ENCODE measurements at regions not wholly inside any gene's neighbourhood (a gene's known extent, or its start where the extent isn't known, plus 50 kb on each side); places are given as distances from the start of the nearest gene placed in this dataset.

DNA sequence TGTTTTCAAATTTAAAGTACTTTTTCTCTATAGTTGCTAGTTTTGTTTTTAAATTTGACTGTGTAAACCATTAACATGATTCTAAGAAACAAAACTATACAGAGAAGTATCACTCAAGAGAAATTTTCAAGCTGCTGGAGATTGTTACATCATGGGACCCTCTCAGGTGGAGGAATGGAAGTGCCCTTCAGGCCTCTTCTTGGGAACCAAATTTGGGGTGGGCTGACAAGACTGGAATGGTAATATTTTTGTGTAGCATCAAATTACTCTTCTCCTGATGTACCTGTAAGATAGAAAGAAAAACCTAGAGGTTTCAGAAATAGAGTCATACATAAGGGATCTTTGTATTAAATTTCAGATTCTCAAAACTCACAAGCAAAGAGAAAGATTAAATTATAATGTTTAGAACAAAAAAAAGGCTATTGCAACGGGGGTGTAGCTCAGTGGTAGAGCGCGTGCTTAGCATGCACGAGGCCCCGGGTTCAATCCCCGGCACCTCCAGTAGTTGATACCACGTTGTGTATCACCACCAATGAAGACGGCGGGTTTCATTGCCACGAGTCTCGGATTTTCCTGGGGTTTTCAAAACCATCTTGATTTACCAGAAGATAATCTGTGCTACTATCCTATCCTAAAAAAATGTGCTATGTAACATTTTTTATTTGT is 193.7 kb downstream of the GPX5 start:
- Mint-ChIP-seq H3K4me3 (no peak overlapping the region), H3K27me3 (peaks cover 70 to 73% of the 10 kb centered on the region in 2 donors), H3K27ac (no peak overlapping the region), H3K4me1 (no peaks in the 10 kb centered on the region), H3K36me3 (no peaks in the 10 kb centered on the region), H3K9me3 (no peaks in the 10 kb centered on the region)
- H3K4me1 ChIP-seq (ENCODE audit: control insufficient read depth in 1 of 2, extremely low read depth in 1 of 2, insufficient read depth in 2 of 2, low read length in 2 of 2): no peaks in the 10 kb centered on the region
- H3K27me3 ChIP-seq (replicated peaks in 1 of 2; ENCODE audit: control insufficient read depth in 2 of 2, extremely low read depth in 1 of 2, insufficient read depth in 2 of 2, low read length in 1 of 2): peaks cover 6 to 26% of the 10 kb centered on the region in 2 experiments
- H3K27ac ChIP-seq (ENCODE audit: low read length): no peak overlapping the region
- H3K4me3 ChIP-seq (ENCODE audit: control insufficient read depth in 1 of 2, extremely low read depth in 1 of 2, low read length in 1 of 2): no peak overlapping the region
- H3K9me3 ChIP-seq: no peaks in the 10 kb centered on the region
- DNase-seq (no peak), ATAC-seq (replicated peaks in 1 of 4) (no peak)
- WGBS (ENCODE audit: insufficient coverage): 17% methylated on average over 6 of the region's 11 CpGs
- CTCF ChIA-PET: no interaction called here
- POLR2A ChIA-PET: no interaction called here
- no peaks in the 10 kb centered on the region for H3K36me3 ChIP-seq (ENCODE audit: control insufficient read depth in 2 of 2, extremely low read depth in 1 of 2, insufficient read depth in 1 of 2, low read length in 1 of 2)

GRCh38 chr6:28720357-28721231 is 194.9 kb downstream of the GPX5 start:
- Mint-ChIP-seq H3K27ac (no peak overlapping the region), H3K9me3 (no peaks in the 10 kb centered on the region), H3K36me3 (no peaks in the 10 kb centered on the region), H3K27me3 (peaks cover 73 to 75% of the 10 kb centered on the region in 2 donors), H3K4me1 (no peaks in the 10 kb centered on the region), H3K4me3 (no peak overlapping the region)
- no peaks in the 10 kb centered on the region for H3K4me1 ChIP-seq (ENCODE audit: control insufficient read depth in 1 of 2, extremely low read depth in 1 of 2, insufficient read depth in 2 of 2, low read length in 2 of 2)
- CTCF ChIA-PET: no interaction called here
- ATAC-seq (replicated peaks in 1 of 4) (no peak), DNase-seq (no peak)
- H3K36me3 ChIP-seq (ENCODE audit: control insufficient read depth in 2 of 2, extremely low read depth in 1 of 2, insufficient read depth in 1 of 2, low read length in 1 of 2): no peaks in the 10 kb centered on the region
- no peak overlapping the region for H3K4me3 ChIP-seq (ENCODE audit: control insufficient read depth in 1 of 2, extremely low read depth in 1 of 2, low read length in 1 of 2)
- no peaks in the 10 kb centered on the region for H3K9me3 ChIP-seq
- WGBS (ENCODE audit: insufficient coverage): 79% methylated on average over 19 of the region's 26 CpGs
- POLR2A ChIA-PET: no interaction called here
- no peak overlapping the region for H3K27ac ChIP-seq (ENCODE audit: low read length)
- peaks cover 6 to 29% of the 10 kb centered on the region in 2 experiments for H3K27me3 ChIP-seq (replicated peaks in 1 of 2; ENCODE audit: control insufficient read depth in 2 of 2, extremely low read depth in 1 of 2, insufficient read depth in 2 of 2, low read length in 1 of 2)

GRCh38 chr6:28721372-28721771 is 195.7 kb downstream of the GPX5 start:
- no peaks in the 10 kb centered on the region for H3K9me3 Mint-ChIP-seq
- no peaks in the 10 kb centered on the region for H3K9me3 ChIP-seq
- peaks cover 10 to 23% of the 10 kb centered on the region in 2 experiments for H3K27me3 ChIP-seq (replicated peaks in 1 of 2; ENCODE audit: control insufficient read depth in 2 of 2, extremely low read depth in 1 of 2, insufficient read depth in 2 of 2, low read length in 1 of 2)
- H3K27me3 Mint-ChIP-seq: peaks cover 78 to 79% of the 10 kb centered on the region in 2 donors
- WGBS (ENCODE audit: insufficient coverage): no CpG with 5 or more reads among the region's 2 CpGs
- no peak for ATAC-seq (replicated peaks in 1 of 4)
- no peaks in the 10 kb centered on the region for H3K36me3 Mint-ChIP-seq
- no peak overlapping the region for H3K4me3 Mint-ChIP-seq
- no peaks in the 10 kb centered on the region for H3K36me3 ChIP-seq (ENCODE audit: control insufficient read depth in 2 of 2, extremely low read depth in 1 of 2, insufficient read depth in 1 of 2, low read length in 1 of 2)
- no peaks in the 10 kb centered on the region for H3K4me1 ChIP-seq (ENCODE audit: control insufficient read depth in 1 of 2, extremely low read depth in 1 of 2, insufficient read depth in 2 of 2, low read length in 2 of 2)
- POLR2A ChIA-PET: no interaction called here
- H3K4me1 Mint-ChIP-seq: no peaks in the 10 kb centered on the region
- CTCF ChIA-PET: no interaction called here
- H3K4me3 ChIP-seq (ENCODE audit: control insufficient read depth in 1 of 2, extremely low read depth in 1 of 2, low read length in 1 of 2): no peak overlapping the region
- H3K27ac Mint-ChIP-seq: no peak overlapping the region
- DNase-seq: no peak
- no peak overlapping the region for H3K27ac ChIP-seq (ENCODE audit: low read length)

DNA sequence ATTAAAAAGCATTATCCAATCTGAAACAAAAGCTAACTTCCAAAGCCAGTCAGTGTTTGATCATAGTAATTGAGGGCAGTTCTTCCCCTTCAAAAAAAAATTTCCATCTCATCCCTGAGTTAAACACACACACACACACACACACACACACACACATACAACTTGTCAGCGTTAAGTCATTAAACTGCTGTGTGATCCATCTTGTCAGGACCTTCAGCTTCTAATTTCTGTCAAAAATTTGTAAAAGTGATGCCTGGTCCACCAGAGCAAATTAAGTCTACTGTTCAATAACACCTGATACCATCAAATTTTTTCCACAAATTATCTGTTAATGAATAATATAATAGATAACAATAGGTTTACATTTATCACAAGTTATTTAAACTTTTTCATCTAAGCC is 198.7 kb downstream of the GPX5 start:
- peaks cover 82 to 85% of the 10 kb centered on the region in 2 donors for H3K27me3 Mint-ChIP-seq
- peaks cover 3% of the 10 kb centered on the region for H3K9me3 ChIP-seq
- DNase-seq: no peak
- H3K4me1 ChIP-seq (ENCODE audit: control insufficient read depth in 1 of 2, extremely low read depth in 1 of 2, insufficient read depth in 2 of 2, low read length in 2 of 2): peaks cover 0 to 8% of the 10 kb centered on the region in 2 experiments
- H3K4me3 Mint-ChIP-seq: no peak overlapping the region
- H3K27ac Mint-ChIP-seq: no peak overlapping the region
- H3K27me3 ChIP-seq (replicated peaks in 1 of 2; ENCODE audit: control insufficient read depth in 2 of 2, extremely low read depth in 1 of 2, insufficient read depth in 2 of 2, low read length in 1 of 2): peaks cover 11 to 25% of the 10 kb centered on the region in 2 experiments
- H3K4me1 Mint-ChIP-seq: peaks cover 11 to 16% (median 14%) of the 10 kb centered on the region in 3 donors
- POLR2A ChIA-PET: no interaction called here
- no peaks in the 10 kb centered on the region for H3K36me3 Mint-ChIP-seq
- no CpG with 5 or more reads among the region's 1 CpG for WGBS (ENCODE audit: insufficient coverage)
- no peak overlapping the region for H3K27ac ChIP-seq (ENCODE audit: low read length)
- no peaks in the 10 kb centered on the region for H3K36me3 ChIP-seq (ENCODE audit: control insufficient read depth in 2 of 2, extremely low read depth in 1 of 2, insufficient read depth in 1 of 2, low read length in 1 of 2)
- CTCF ChIA-PET: no interaction called here
- H3K4me3 ChIP-seq (ENCODE audit: control insufficient read depth in 1 of 2, extremely low read depth in 1 of 2, low read length in 1 of 2): no peak overlapping the region
- peaks cover 7 to 15% (median 9%) of the 10 kb centered on the region in 3 donors for H3K9me3 Mint-ChIP-seq
- ATAC-seq (replicated peaks in 1 of 4): no peak

DNA sequence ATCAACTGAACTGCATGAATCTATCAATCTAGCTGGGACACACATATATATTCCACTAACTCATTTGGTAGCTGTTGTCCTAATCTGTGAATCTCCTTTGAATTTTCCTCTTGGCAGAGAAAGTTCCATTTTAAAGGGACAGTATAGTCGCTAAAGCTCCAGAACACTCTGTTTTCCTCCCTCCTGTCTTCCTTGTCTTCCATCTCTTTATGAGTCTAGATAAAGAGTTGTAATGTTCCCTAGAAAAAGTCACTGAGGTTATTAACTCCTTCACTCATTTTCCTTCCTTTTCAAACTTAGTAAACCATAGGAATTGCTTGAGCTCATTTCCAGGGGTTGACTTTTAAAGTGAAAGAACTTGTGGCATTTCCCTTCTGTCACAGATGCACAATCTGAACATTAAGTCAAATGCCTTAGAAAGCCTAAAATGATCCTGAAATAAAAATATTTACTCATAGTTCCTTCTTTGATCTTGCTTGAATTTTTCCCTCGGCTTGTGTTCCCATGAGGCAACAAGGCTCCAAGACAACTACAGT is 198.4 kb downstream of the TRIM27 start:
- H3K36me3 Mint-ChIP-seq: no peaks in the 10 kb centered on the region
- no peak overlapping the region for H3K27ac Mint-ChIP-seq
- no CpG with 5 or more reads among the region's 2 CpGs for WGBS (ENCODE audit: insufficient coverage)
- Histone ChIP-seq H3K4me1 (ENCODE audit: control insufficient read depth in 1 of 2, extremely low read depth in 1 of 2, insufficient read depth in 2 of 2, low read length in 2 of 2) (peaks cover 0 to 13% of the 10 kb centered on the region in 2 experiments), H3K27me3 (replicated peaks in 1 of 2; ENCODE audit: control insufficient read depth in 2 of 2, extremely low read depth in 1 of 2, insufficient read depth in 2 of 2, low read length in 1 of 2) (peaks cover 11 to 33% of the 10 kb centered on the region in 2 experiments), H3K36me3 (ENCODE audit: control insufficient read depth in 2 of 2, extremely low read depth in 1 of 2, insufficient read depth in 1 of 2, low read length in 1 of 2) (no peaks in the 10 kb centered on the region), H3K4me3 (ENCODE audit: control insufficient read depth in 1 of 2, extremely low read depth in 1 of 2, low read length in 1 of 2) (no peak overlapping the region), H3K27ac (ENCODE audit: low read length) (no peak overlapping the region), H3K9me3 (peaks cover 3% of the 10 kb centered on the region)
- H3K27me3 Mint-ChIP-seq: peaks cover 85 to 88% of the 10 kb centered on the region in 2 donors
- DNase-seq (no peak), ATAC-seq (replicated peaks in 1 of 4) (no peak)
- CTCF ChIA-PET: interaction anchor here in 1 of 2 donors (0.7 kb wide), 1 partner anchor 34 kb away, joined by 5 read pairs; no protein-coding TSS in a partner anchor
- H3K4me3 Mint-ChIP-seq: no peak overlapping the region
- peaks cover 7 to 23% (median 13%) of the 10 kb centered on the region in 3 donors for H3K9me3 Mint-ChIP-seq
- POLR2A ChIA-PET: no interaction called here
- peaks cover 12 to 22% (median 18%) of the 10 kb centered on the region in 3 donors for H3K4me1 Mint-ChIP-seq

- no peaks in the 10 kb centered on the region for H3K36me3 Mint-ChIP-seq
- peaks cover 12 to 22% (median 20%) of the 10 kb centered on the region in 3 donors for H3K4me1 Mint-ChIP-seq
- H3K4me3 ChIP-seq (ENCODE audit: control insufficient read depth in 1 of 2, extremely low read depth in 1 of 2, low read length in 1 of 2): no peak overlapping the region
- peaks cover 16 to 28% of the 10 kb centered on the region in 2 experiments for H3K27me3 ChIP-seq (replicated peaks in 1 of 2; ENCODE audit: control insufficient read depth in 2 of 2, extremely low read depth in 1 of 2, insufficient read depth in 2 of 2, low read length in 1 of 2)
- ChIA-PET POLR2A (no interaction called here), CTCF (no interaction called here)
- no peak overlapping the region for H3K27ac ChIP-seq (ENCODE audit: low read length)
- no peak overlapping the region for H3K27ac Mint-ChIP-seq
- no peaks in the 10 kb centered on the region for H3K36me3 ChIP-seq (ENCODE audit: control insufficient read depth in 2 of 2, extremely low read depth in 1 of 2, insufficient read depth in 1 of 2, low read length in 1 of 2)
- DNase-seq: no peak
- H3K27me3 Mint-ChIP-seq: peaks cover 86% of the 10 kb centered on the region in 2 donors
- WGBS (ENCODE audit: insufficient coverage): 10% methylated on average over 5 of the region's 7 CpGs
- H3K4me1 ChIP-seq (ENCODE audit: control insufficient read depth in 1 of 2, extremely low read depth in 1 of 2, insufficient read depth in 2 of 2, low read length in 2 of 2): peaks cover 0 to 13% of the 10 kb centered on the region in 2 experiments
- no peak for ATAC-seq (replicated peaks in 1 of 4)
- peaks cover 7% of the 10 kb centered on the region for H3K9me3 ChIP-seq
- H3K9me3 Mint-ChIP-seq: peaks cover 7 to 26% (median 16%) of the 10 kb centered on the region in 3 donors
- H3K4me3 Mint-ChIP-seq: no peak overlapping the region
These were observed 197.9 kb downstream of the TRIM27 start for GRCh38 chr6:28725890-28726348.

Data from T-cell (primary cell).